ENCODE measurements at regions not wholly inside any gene's neighbourhood (a gene's known extent, or its start where the extent isn't known, plus 50 kb on each side); places are given as distances from the start of the nearest gene placed in this dataset.
"Not testable (repeated sequence)": the region's sequence is repeated elsewhere in the genome, so short reads cannot be mapped to it uniquely, and the experiment has no call there.

- not testable (repeated sequence) for TF ChIP-seq CTCF (conservative IDR thresholded peaks at IDR 0.05); ZFX (IDR thresholded peaks at IDR 0.05)
Observed at GRCh38 chr2:95767531-95767930, 175.7 kb downstream of the TRIM43 start.
